ENCODE measurements at regions not wholly inside any gene's neighbourhood (a gene's known extent, or its start where the extent isn't known, plus 50 kb on each side); places are given as distances from the start of the nearest gene placed in this dataset.

DNA sequence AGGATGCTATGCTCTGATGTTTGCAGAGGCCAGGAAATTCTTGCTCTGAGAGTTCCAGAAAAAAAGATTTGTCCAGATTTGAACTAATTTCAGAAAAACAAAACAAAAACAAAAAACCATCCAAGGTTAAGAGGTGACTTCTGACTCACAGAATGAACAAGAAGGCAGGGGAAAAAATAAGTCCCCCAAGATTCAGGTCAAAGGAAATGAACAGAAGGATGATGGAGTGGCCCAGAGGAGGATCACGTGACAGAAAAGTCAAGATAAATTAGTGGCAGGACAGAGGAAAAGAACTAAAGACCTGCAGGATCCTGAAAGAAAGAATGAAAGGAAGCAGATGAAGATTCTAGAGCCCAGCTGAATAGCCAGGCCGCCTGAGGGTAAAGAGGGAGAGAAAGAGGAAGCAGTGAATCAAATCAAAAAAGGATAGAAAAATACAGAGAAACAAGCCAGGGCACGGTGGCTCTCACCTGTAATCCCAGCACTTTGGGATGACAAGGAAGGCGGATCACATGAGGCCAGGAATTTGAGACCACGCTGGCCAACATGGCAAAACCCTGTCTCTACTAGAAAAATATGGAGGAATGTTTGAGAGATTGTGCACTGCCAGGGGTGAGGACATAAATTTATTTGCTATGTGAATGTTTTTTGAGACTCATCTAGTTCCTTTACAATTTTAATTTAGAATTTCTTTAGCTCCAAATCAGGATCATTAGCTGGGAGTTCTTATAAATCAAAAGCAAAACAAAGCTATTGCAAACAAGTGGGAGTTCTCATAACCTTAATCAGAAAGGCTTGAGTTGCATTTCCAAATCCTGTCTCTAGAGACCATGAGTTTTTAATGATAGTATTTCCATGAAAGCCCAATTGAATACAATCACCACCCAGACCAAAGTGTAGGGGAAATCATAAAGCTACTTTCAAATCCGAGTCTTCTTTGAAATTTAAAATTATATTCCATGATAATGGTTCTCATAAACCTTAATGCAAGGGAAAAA is 217.1 kb upstream of the PLEKHG7 start:
- no peaks in the 10 kb centered on the region for H3K36me3 Mint-ChIP-seq
- ChIA-PET CTCF (no interaction called here), POLR2A (no interaction called here)
- H3K27ac Mint-ChIP-seq, result no peak overlapping the region
- H3K27me3 Mint-ChIP-seq, result no peaks in the 10 kb centered on the region
- intact Hi-C loops (cut with micrococcal nuclease), result no loop called here
- peaks cover 23% of the 10 kb centered on the region for H3K4me1 Mint-ChIP-seq (ENCODE audit: low read depth)
- H3K9me3 Mint-ChIP-seq, result no peaks in the 10 kb centered on the region
- no peak overlapping the region for H3K4me3 Mint-ChIP-seq
- DNase-seq, result no peak

DNA sequence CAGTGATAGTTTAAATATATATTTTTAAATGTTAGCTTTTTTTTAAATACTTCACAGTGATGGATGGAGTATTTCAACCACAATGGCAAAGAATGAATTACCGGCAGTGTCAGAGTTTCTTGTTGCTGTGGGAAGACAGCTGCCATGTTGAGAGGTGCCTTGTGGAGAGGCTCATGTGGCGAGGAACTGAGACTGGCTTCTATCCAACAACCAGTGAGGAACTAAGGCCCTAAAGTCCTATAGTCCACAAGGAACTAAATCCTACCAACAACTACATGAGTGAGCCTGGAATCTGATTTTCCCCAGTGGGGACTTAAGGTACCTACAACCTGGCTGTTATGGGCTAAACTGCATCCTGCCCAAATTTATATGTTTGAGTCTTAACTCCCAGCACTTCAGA is 220.2 kb upstream of the PLEKHG7 start:
- no peak overlapping the region for H3K4me3 Mint-ChIP-seq
- ChIA-PET CTCF (interaction anchor here (1.3 kb wide), 1 partner anchor 19 kb away, joined by 3 read pairs; no protein-coding TSS in a partner anchor), POLR2A (no interaction called here)
- H3K27ac Mint-ChIP-seq, result no peak overlapping the region
- intact Hi-C loops (cut with micrococcal nuclease), result no loop called here
- H3K9me3 Mint-ChIP-seq, result no peaks in the 10 kb centered on the region
- no peaks in the 10 kb centered on the region for H3K36me3 Mint-ChIP-seq
- DNase-seq, result no peak
- H3K4me1 Mint-ChIP-seq (ENCODE audit: low read depth), result peaks cover 17% of the 10 kb centered on the region
- H3K27me3 Mint-ChIP-seq, result no peaks in the 10 kb centered on the region

DNA sequence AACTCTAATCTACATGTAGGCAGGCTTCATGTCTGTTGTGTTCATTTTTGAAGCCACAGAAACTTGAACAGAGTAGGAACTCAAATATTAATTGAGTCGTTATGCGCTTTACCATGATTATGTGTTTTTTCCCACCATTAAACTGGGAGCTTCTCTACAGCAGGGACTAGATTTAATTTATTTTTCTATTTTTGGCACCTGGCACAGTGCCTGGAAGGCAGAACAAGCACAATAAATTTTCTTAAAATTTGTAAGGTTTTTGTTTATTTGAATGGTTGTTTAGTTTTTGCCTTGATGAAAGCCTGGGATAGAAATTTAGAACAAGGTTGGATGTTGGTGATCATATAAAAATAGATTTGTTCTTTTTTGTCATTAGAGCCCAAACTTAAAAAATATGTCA is 221.7 kb upstream of the PLEKHG7 start:
- intact Hi-C loops (cut with micrococcal nuclease), result no loop called here
- H3K4me1 Mint-ChIP-seq (ENCODE audit: low read depth), result peaks cover 11% of the 10 kb centered on the region
- no peaks in the 10 kb centered on the region for H3K36me3 Mint-ChIP-seq
- H3K9me3 Mint-ChIP-seq, result no peaks in the 10 kb centered on the region
- ChIA-PET CTCF (no interaction called here), POLR2A (no interaction called here)
- no peak overlapping the region for H3K4me3 Mint-ChIP-seq
- H3K27me3 Mint-ChIP-seq, result no peaks in the 10 kb centered on the region
- H3K27ac Mint-ChIP-seq, result no peak overlapping the region
- no peak for DNase-seq

DNA sequence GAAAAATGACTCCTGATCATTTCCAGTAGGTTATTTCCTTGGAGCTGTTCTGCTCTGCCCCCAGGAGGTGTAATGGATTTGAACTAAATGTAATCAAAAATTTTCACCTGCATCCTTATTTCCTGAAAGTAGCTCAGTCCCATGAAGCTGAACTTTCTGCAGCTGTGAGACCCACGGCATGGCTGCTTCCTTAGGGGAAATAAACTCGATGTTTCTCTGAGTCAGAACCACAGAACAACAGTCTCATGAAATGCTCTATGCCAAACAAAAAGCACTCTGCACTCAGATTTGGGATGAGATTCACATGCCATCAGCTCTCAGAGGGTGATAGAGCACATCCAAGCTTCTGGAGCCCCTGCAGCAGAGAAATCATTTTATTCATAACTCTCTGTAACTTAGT is 224.1 kb upstream of the PLEKHG7 start:
- no peak overlapping the region for H3K4me3 Mint-ChIP-seq
- H3K36me3 Mint-ChIP-seq, result no peaks in the 10 kb centered on the region
- intact Hi-C loops (cut with micrococcal nuclease), result no loop called here
- no peak for DNase-seq
- POLR2A ChIA-PET, result no interaction called here
- CTCF ChIA-PET, result no interaction called here
- no peaks in the 10 kb centered on the region for H3K27me3 Mint-ChIP-seq
- H3K9me3 Mint-ChIP-seq, result no peaks in the 10 kb centered on the region
- no peak overlapping the region for H3K27ac Mint-ChIP-seq
- no peaks in the 10 kb centered on the region for H3K4me1 Mint-ChIP-seq (ENCODE audit: low read depth)

DNA sequence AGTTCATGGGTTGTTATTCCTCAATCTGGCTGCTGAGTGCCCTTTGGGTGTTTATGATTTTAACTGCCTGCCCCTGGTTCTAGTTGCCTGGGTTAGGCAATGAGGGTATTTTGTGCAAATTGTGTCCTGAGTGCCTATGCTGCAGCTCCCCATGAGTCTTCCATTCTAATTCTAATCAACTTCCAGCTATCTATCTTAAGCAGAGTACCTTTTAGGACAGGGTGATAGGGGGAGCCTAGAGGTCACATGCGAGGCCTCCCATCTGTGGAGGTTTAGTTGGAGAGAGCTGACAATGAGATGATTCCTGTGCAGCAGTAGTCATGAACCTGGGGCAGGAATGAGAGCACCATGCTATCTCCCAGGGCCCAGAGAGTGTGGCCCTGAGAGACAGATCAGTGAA is 225.9 kb upstream of the PLEKHG7 start:
- Mint-ChIP-seq H3K36me3 (no peaks in the 10 kb centered on the region), H3K27ac (no peak overlapping the region), H3K4me1 (ENCODE audit: low read depth) (no peaks in the 10 kb centered on the region), H3K9me3 (no peaks in the 10 kb centered on the region), H3K4me3 (no peak overlapping the region), H3K27me3 (no peaks in the 10 kb centered on the region)
- ChIA-PET CTCF (interaction anchor here (0.9 kb wide), 1 partner anchor 16 kb away, joined by 3 read pairs; no protein-coding TSS in a partner anchor), POLR2A (no interaction called here)
- intact Hi-C loops (cut with micrococcal nuclease), result no loop called here
- no peak for DNase-seq

DNA sequence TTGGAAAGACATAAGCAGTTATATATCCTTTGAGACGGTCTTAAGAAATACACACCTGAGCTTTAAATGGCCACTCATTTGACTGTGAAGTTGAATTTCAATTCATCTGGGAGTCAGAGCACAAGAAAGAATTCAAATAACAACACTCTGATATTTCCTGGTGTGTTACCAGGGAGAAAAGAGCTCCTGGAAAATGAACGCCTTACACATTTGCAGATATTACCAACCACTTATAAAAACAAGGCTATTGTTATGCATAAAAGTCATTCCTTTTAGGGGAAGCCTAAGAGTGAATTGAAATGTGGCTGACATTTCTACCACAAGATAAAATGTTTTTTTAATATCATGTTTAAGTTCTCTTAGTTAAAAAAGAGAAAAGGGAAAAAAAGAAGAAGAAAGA is 229.2 kb upstream of the PLEKHG7 start:
- H3K27me3 Mint-ChIP-seq, result no peaks in the 10 kb centered on the region
- ChIA-PET POLR2A (interaction anchor here (1.5 kb wide), 1 partner anchor 32 kb away, joined by 4 read pairs; no protein-coding TSS in a partner anchor), CTCF (interaction anchor here (1.0 kb wide), 2 partner anchors 29 to 97 kb away, joined by 3 to 4 read pairs; no protein-coding TSS in a partner anchor)
- no peak overlapping the region for H3K4me3 Mint-ChIP-seq
- peaks cover 26% of the 10 kb centered on the region for H3K4me1 Mint-ChIP-seq (ENCODE audit: low read depth)
- intact Hi-C loops (cut with micrococcal nuclease), result loop anchor here (5.0 kb wide), 1 partner anchor 596 kb away; no protein-coding TSS in a partner anchor
- no peak for DNase-seq
- H3K27ac Mint-ChIP-seq, result no peak overlapping the region
- H3K9me3 Mint-ChIP-seq, result no peaks in the 10 kb centered on the region
- no peaks in the 10 kb centered on the region for H3K36me3 Mint-ChIP-seq

DNA sequence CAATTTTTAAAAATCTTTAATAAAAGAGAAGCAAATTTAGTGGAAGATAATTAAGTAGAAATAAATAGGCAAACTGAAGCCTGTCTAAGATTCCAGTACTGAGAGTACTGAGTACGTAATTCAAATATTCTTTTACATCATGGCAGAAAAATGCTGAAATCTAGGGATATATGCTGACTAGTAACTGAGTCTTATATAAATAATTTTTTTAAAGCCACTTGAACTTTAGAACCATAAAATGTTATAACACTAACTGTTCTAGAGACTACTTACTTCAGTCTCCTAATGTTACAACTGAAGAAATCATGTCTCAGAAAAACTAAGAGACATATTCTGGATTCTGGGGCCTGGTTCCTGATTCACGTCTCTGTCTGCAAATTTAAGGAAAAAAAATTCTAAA is 230.6 kb upstream of the PLEKHG7 start:
- no peak overlapping the region for H3K4me3 Mint-ChIP-seq
- DNase-seq, result no peak
- no peaks in the 10 kb centered on the region for H3K36me3 Mint-ChIP-seq
- H3K9me3 Mint-ChIP-seq, result no peaks in the 10 kb centered on the region
- intact Hi-C loops (cut with micrococcal nuclease), result loop anchor here (5.0 kb wide), 1 partner anchor 595 kb away; no protein-coding TSS in a partner anchor
- no peaks in the 10 kb centered on the region for H3K27me3 Mint-ChIP-seq
- ChIA-PET POLR2A (no interaction called here), CTCF (no interaction called here)
- peaks cover 38% of the 10 kb centered on the region for H3K4me1 Mint-ChIP-seq (ENCODE audit: low read depth)
- H3K27ac Mint-ChIP-seq, result no peak overlapping the region

DNA sequence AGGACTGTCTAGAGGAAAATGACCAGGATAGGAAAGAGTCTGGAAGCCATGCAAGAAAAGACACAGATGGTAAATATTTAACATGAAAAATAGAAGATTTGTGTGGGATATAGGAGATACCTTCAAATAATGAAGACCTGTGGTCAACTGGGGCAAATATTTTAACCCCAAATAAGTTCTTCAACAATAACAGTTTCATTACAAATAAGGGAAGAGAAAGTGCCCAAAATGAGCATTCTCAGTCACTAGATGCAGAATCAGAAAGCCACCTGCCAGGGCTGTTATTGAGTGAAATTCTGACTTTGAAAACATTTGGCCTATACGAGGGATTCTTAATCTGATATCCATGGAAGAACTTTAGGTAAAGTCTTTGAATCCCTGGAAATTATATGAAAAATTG is 231.2 kb upstream of the PLEKHG7 start:
- POLR2A ChIA-PET, result no interaction called here
- H3K9me3 Mint-ChIP-seq, result no peaks in the 10 kb centered on the region
- intact Hi-C loops (cut with micrococcal nuclease), result loop anchor here (2.0 to 5.0 kb wide), 3 partner anchors 109 to 594 kb away; partner anchors contain the start of gene BTG1
- H3K4me1 Mint-ChIP-seq (ENCODE audit: low read depth), result peaks cover 38% of the 10 kb centered on the region
- H3K27ac Mint-ChIP-seq, result no peak overlapping the region
- H3K27me3 Mint-ChIP-seq, result no peaks in the 10 kb centered on the region
- DNase-seq, result no peak
- CTCF ChIA-PET, result no interaction called here
- H3K4me3 Mint-ChIP-seq, result no peak overlapping the region
- no peaks in the 10 kb centered on the region for H3K36me3 Mint-ChIP-seq

DNA sequence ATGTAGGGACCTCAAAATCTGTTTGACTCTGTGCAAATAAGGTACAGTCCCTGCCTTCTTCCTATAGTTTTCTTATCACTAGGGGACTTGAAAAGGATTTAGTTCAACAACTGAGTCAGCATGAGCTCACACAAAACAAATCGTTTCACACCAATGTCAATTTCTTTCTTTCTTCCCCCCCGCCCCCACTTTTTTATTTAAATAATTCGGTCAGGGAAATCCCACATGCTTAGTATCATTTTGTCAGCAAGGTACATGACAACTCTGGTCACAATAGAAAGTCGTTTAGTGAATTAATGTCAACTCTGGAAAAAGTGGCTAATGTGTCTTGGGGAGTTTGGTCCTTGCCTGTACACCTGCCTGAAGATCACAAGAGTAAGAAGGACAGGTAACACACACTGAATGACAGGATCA is 232.2 kb upstream of the PLEKHG7 start:
- intact Hi-C loops (cut with micrococcal nuclease), result loop anchor here (1.0 to 5.0 kb wide), 10 partner anchors 27 to 593 kb away; partner anchors contain the start of gene BTG1
- peak overlapping the region; percentile 83 for H3K27ac Mint-ChIP-seq
- no peaks in the 10 kb centered on the region for H3K27me3 Mint-ChIP-seq
- CTCF ChIA-PET, result interaction anchor here (0.7 to 1.6 kb wide), 4 partner anchors 32 to 337 kb away, joined by 3 to 10 read pairs (median 4); no protein-coding TSS in a partner anchor
- POLR2A ChIA-PET, result interaction anchor here (1.6 kb wide), 1 partner anchor 325 kb away, joined by 8 read pairs; the partner anchor contains the start of gene BTG1
- H3K36me3 Mint-ChIP-seq, result no peaks in the 10 kb centered on the region
- peak; percentile 57 for DNase-seq
- peaks cover 38% of the 10 kb centered on the region for H3K4me1 Mint-ChIP-seq (ENCODE audit: low read depth)
- no peaks in the 10 kb centered on the region for H3K9me3 Mint-ChIP-seq
- peak overlapping the region; percentile 47 for H3K4me3 Mint-ChIP-seq

DNA sequence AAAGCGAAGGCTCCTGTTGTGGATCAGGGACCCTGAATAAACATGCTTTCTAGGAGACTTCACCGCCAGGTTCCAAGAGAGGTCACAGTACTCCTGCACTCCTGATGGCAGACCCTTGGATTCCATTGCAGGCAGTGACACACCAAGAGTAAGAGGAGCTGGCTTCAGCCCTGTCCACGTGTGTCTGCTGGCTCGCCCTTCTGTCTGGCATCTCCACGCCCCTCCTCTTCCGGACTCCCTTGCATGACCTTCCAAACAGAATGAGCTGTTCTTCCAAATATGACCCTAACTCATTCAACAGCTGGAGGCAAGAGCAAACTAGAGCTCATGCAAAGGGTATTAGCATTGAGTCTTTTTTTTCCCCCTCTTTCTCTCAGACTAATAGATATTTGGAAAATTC is 233.0 kb upstream of the PLEKHG7 start:
- Mint-ChIP-seq H3K4me3 (no peak overlapping the region), H3K4me1 (ENCODE audit: low read depth) (peaks cover 38% of the 10 kb centered on the region), H3K36me3 (no peaks in the 10 kb centered on the region), H3K27me3 (no peaks in the 10 kb centered on the region), H3K9me3 (no peaks in the 10 kb centered on the region), H3K27ac (peak overlapping the region; percentile 83)
- no peak for DNase-seq
- POLR2A ChIA-PET, result interaction anchor here (1.6 kb wide), 1 partner anchor 324 kb away, joined by 8 read pairs; the partner anchor contains the start of gene BTG1
- CTCF ChIA-PET, result interaction anchor here (0.7 to 1.6 kb wide), 4 partner anchors 33 to 336 kb away, joined by 3 to 10 read pairs (median 4); no protein-coding TSS in a partner anchor
- intact Hi-C loops (cut with micrococcal nuclease), result loop anchor here (1.0 to 5.0 kb wide), 10 partner anchors 27 to 593 kb away; partner anchors contain the start of gene BTG1

DNA sequence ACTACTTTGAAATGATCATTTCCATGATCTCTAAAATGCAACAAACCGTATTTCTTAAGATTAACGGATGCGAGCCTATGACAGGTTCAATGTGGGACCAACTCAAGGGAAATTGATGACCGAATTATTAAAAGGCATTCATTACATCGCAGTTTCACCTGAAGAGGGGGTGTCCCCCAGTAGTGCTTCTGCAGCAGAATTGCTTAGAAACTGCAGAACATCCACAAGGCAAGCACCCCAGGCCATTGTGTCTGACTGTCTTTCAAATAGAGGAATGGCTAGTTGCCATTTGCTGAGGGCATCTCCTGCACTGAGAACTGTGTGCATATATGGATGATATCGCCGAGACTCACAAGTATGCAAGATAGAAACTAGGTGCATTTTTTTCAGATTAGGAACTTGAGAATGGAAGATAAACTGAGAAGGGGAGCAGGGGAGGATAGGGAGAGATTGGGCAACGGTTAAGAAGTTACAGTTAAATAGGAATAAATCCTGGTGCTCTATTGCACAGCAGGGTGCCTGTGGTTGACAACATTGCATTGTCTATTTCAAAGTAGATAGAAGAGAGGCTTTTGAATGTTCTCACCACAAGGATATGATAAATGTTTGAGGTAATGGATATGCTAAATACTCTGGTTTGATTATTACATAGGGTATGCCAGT is 234.3 kb upstream of the PLEKHG7 start:
- H3K4me3 Mint-ChIP-seq, result no peak overlapping the region
- POLR2A ChIA-PET, result no interaction called here
- CTCF ChIA-PET, result no interaction called here
- no peaks in the 10 kb centered on the region for H3K27me3 Mint-ChIP-seq
- no peaks in the 10 kb centered on the region for H3K9me3 Mint-ChIP-seq
- no peaks in the 10 kb centered on the region for H3K36me3 Mint-ChIP-seq
- no peak for DNase-seq
- H3K27ac Mint-ChIP-seq, result no peak overlapping the region
- intact Hi-C loops (cut with micrococcal nuclease), result no loop called here
- peaks cover 38% of the 10 kb centered on the region for H3K4me1 Mint-ChIP-seq (ENCODE audit: low read depth)

DNA sequence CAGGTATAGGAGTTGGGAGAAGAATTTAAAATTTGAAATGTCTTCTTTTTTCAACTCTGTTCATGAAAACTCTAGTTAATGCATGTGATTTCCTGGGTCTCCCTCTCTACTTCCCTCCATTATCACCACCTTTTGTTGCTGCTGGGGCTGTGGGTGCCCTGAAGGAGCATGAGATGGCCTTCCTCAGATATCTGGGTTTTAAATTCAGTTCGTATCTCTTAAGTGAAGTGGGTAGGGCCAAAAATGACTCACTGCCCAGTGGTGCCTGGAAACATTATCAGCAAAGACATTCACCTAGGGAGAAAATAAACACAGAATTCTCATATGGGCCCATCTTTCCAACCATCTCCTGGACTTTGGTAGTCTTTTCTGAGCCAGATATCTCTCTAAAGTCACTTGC is 234.9 kb upstream of the PLEKHG7 start:
- Mint-ChIP-seq H3K27ac (no peak overlapping the region), H3K4me3 (no peak overlapping the region)
- CTCF ChIA-PET, result no interaction called here

More for the DNA sequence above, 234.9 kb upstream of the PLEKHG7 start:
- POLR2A ChIA-PET, result no interaction called here
- no peak for DNase-seq
- Mint-ChIP-seq H3K4me1 (ENCODE audit: low read depth) (peaks cover 38% of the 10 kb centered on the region), H3K36me3 (no peaks in the 10 kb centered on the region), H3K9me3 (no peaks in the 10 kb centered on the region), H3K27me3 (no peaks in the 10 kb centered on the region)
- intact Hi-C loops (cut with micrococcal nuclease), result no loop called here

All from activated CD4-positive, alpha-beta memory T cell treated with anti-CD3 and anti-CD28 coated beads for 36 hours (primary cell).